GM06990 (cell line): ENCODE measurements at regions not wholly inside any gene's neighbourhood (a gene's known extent, or its start where the extent isn't known, plus 50 kb on each side); places are given as distances from the start of the nearest gene placed in this dataset.

ENCODE experiments used
- DNase-seq: peaks from one replicate; pipeline ENCODE4 v3.0.0-alpha.2; 2011; ENCODE audit not compliant: insufficient read length; ENCODE audit errors: extremely low read depth
- H3K27me3 ChIP-seq: replicated peaks from 2 replicates; pipeline ENCODE4 v1.6.0; 2011; ENCODE audit warnings: low read length; ENCODE audit not compliant: control insufficient read depth, insufficient read depth
- H3K36me3 ChIP-seq: 2 replicates; pipeline ENCODE4 v1.5.1; 2011; ENCODE audit warnings: low read length; ENCODE audit not compliant: control insufficient read depth, insufficient read depth
- H3K4me3 ChIP-seq: replicated peaks from 2 replicates; pipeline ENCODE4 v1.5.1; 2011; ENCODE audit warnings: low read depth, mild to moderate bottlenecking, control low read depth, low read length
- TF ChIP-seq, protein P1 (sequence below): IDR thresholded peaks from 2 replicates; pipeline ENCODE4 v1.5.1; 2011; ENCODE audit warnings: low read length, control low read depth, mild to moderate bottlenecking, inconsistent platforms; ENCODE audit not compliant: insufficient read depth, poor library complexity, severe bottlenecking

DNA sequence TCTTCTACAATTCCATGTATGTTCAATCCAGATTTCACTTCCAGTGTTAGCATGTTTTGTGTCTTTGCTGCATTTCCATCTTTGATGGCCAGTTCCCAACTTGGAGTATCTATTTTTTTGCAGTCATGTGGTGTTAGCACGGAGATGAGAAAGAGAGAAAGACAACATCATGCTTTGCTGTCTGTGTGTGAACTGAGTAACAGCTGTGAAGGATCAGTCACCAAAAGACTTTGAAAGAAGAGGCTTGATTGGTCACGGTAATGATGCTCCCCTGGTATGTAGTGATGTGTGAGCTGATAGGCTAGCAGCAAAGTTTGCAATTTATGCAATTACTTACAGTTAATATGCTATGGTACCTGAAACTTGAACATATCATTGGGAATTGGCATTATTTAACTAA is 731.3 kb upstream of the NRSN1 start:
- Histone ChIP-seq H3K36me3 (no peaks in the 10 kb centered on the region), H3K4me3 (no peak overlapping the region), H3K27me3 (no peaks in the 10 kb centered on the region)
- DNase-seq = no peak
- TF ChIP-seq, protein P1, sequence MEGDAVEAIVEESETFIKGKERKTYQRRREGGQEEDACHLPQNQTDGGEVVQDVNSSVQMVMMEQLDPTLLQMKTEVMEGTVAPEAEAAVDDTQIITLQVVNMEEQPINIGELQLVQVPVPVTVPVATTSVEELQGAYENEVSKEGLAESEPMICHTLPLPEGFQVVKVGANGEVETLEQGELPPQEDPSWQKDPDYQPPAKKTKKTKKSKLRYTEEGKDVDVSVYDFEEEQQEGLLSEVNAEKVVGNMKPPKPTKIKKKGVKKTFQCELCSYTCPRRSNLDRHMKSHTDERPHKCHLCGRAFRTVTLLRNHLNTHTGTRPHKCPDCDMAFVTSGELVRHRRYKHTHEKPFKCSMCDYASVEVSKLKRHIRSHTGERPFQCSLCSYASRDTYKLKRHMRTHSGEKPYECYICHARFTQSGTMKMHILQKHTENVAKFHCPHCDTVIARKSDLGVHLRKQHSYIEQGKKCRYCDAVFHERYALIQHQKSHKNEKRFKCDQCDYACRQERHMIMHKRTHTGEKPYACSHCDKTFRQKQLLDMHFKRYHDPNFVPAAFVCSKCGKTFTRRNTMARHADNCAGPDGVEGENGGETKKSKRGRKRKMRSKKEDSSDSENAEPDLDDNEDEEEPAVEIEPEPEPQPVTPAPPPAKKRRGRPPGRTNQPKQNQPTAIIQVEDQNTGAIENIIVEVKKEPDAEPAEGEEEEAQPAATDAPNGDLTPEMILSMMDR = no peak

DNA sequence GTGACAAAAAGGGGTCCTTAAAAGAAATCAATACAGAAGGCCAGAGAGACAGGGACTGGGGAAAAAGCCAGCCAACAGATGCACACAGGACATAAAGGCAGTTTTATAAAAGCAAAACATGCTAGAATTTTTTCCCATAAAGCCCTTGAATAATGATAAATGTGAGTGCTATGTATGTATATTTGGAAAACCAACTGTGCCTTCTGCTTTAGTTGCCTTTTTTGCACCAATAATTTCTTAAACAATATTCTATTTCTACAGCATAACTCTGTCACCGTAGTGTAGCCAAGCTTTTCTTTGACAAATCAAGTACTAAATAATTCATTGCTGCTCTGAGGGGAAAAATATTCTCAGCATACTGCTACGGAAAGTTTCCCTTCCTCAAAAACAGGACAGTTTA is 730.6 kb upstream of the NRSN1 start:
- Histone ChIP-seq H3K27me3 (no peaks in the 10 kb centered on the region), H3K4me3 (no peak overlapping the region), H3K36me3 (no peaks in the 10 kb centered on the region)
- TF ChIP-seq, protein P1 = no peak
- no peak for DNase-seq

DNA sequence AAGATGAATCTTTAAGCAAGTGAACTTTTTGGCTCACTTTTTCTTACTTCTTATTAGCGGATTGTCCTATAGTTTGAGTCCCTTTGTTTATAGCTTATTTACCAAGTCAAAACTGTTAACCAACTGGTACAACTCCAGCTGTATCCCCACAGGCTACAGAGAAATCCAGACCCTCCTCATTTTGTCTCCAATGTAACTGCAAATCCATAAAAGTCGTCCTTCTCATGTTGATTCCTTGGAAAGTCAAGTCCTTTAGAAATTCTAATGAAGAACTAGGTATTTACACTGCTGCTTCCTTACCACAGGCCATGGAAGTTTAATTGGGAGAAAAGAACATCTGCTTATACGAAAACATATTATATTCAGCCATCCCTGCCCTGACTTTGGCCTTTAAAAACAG is 729.1 kb upstream of the NRSN1 start:
- H3K4me3 ChIP-seq = no peak overlapping the region
- TF ChIP-seq, protein P1 = no peak
- H3K36me3 ChIP-seq = no peaks in the 10 kb centered on the region
- DNase-seq = no peak
- H3K27me3 ChIP-seq = no peaks in the 10 kb centered on the region

DNA sequence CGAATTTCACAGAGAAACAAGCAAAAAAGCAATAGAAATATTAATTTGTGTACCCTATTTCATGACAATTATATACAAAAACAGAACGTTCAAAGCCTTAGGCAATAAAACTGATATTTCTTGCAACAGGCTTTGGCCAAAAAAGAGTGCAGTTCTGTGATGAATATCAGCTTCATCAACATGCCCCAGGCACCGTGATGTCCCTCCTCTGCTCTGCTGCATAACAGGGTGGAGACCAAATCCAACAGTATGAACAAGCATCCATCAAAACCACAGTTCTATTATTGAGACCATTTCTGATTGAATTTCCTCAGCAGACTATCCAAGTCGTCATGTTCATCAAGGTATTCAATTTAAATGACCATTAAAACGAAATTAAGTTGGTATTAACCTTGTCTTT is 722.6 kb upstream of the NRSN1 start:
- H3K4me3 ChIP-seq = no peak overlapping the region
- TF ChIP-seq, protein P1 = no peak
- H3K36me3 ChIP-seq = no peaks in the 10 kb centered on the region
- H3K27me3 ChIP-seq = no peaks in the 10 kb centered on the region
- DNase-seq = no peak

DNA sequence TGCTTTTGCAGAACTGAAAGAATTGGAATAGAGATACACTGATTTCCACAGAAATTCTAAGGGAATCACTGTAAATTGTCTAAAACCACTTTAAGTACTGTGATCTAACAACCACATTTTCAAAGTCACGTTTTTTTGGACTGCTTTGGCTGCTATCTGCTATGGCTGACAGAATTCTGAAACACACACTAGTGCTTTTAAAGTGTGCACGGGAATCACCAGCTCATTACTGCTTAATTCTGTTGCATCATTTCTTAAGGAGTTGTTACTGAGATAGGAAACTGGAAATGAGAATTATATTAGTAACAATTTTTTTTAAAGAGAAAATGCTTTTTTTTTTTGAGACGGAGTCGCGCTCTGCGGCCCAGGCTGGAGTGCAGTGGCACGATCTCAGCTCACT is 716.5 kb upstream of the NRSN1 start:
- H3K27me3 ChIP-seq = no peaks in the 10 kb centered on the region
- TF ChIP-seq, protein P1 = no peak
- DNase-seq = no peak
- H3K36me3 ChIP-seq = no peaks in the 10 kb centered on the region
- H3K4me3 ChIP-seq = no peak overlapping the region

DNA sequence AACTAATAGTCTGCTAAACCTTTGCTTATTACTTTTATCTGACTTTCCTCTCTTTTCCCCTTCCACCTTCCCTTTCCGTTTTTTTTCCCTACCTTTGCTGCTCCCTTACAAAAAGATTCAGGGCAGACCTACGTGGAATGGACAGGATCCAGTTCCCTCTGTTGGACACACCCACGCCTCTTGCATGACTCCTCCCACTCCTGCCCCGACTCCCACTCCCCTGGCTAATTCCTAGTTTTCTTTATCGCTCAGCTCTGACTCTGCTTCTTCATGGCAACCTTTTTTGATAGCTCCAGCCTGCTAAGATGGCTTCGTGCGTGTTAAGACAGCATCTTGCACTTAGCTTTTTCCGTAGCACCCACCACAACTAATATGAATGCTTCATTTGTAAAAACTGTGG is 715.6 kb upstream of the NRSN1 start:
- DNase-seq = no peak
- no peaks in the 10 kb centered on the region for H3K27me3 ChIP-seq
- no peaks in the 10 kb centered on the region for H3K36me3 ChIP-seq
- no peak overlapping the region for H3K4me3 ChIP-seq
- TF ChIP-seq, protein P1 = no peak
